SK-N-SH (cell line): ENCODE measurements at regions not wholly inside any gene's neighbourhood (a gene's known extent, or its start where the extent isn't known, plus 50 kb on each side); places are given as distances from the start of the nearest gene placed in this dataset.

Experiments used
- CTCF ChIA-PET: fragments of 300-600, 350-600 bp; formaldehyde crosslinking; extraction: SDS; loops from one replicate; lab custom pipeline; 2021; lab: Yijun Ruan, JAX
- POLR2A ChIA-PET: fragments of 350-600 bp; sonication (Branson Sonifier 250); formaldehyde crosslinking; extraction: SDS; loops from one replicate; lab custom pipeline; 2020; ENCODE audit warnings: antibody characterized with exemption, inconsistent platforms; lab: Yijun Ruan, JAX
- DNase-seq: peaks from one replicate; pipeline ENCODE4 v3.0.0; 2012
- H2AFZ ChIP-seq: fragments of 200-600 bp; sonication (generic); 2 replicates; pipeline ENCODE4 v1.8.1; 2016; ENCODE audit warnings: antibody characterized with exemption, mild to moderate bottlenecking, low read depth
- H3F3A ChIP-seq: fragments of 200-600 bp; sonication (generic); replicated peaks from 2 replicates; pipeline ENCODE3; 2016; ENCODE audit warnings: antibody characterized with exemption, mild to moderate bottlenecking; ENCODE audit not compliant: insufficient read depth
- H3K27ac ChIP-seq, 2 experiments: fragments of 200-500 bp in 1 of 2; fragments of 200-600 bp in 1 of 2; sonication (Bioruptor generic) in 1 of 2; sonication (generic), shearing (Covaris generic) in 1 of 2; 2 replicates each; pipeline versions ENCODE4 v1.5.1 to v1.6.1; 2014 to 2016; ENCODE audit warnings: low read depth in 2 of 2, inconsistent platforms in 1 of 2, low read length in 1 of 2, mild to moderate bottlenecking in 1 of 2, mixed read lengths in 1 of 2
- H3K27me3 ChIP-seq: fragments of 200-600 bp; sonication (generic), shearing (Covaris generic); 2 replicates; pipeline ENCODE4 v1.6.1; 2016; ENCODE audit warnings: mixed run types; ENCODE audit not compliant: insufficient read depth
- H3K36me3 ChIP-seq, 2 experiments: fragments of 200-500 bp in 1 of 2; fragments of 200-600 bp in 1 of 2; sonication (Bioruptor generic) in 1 of 2; sonication (generic) in 1 of 2; replicated peaks in 1 of 2; 2 replicates each; pipeline versions ENCODE3 to v1.5.1; 2014 to 2016; ENCODE audit warnings: low read length in 1 of 2, mild to moderate bottlenecking in 1 of 2; ENCODE audit not compliant: insufficient read depth in 2 of 2, control insufficient read depth in 1 of 2
- H3K4me1 ChIP-seq, 2 experiments: fragments of 200-500 bp in 1 of 2; fragments of 200-600 bp in 1 of 2; sonication (Bioruptor generic) in 1 of 2; sonication (generic), shearing (Covaris generic) in 1 of 2; 2 replicates each; pipeline versions ENCODE4 v1.5.1 to v1.6.1; 2014 to 2016; ENCODE audit warnings: low read depth in 1 of 2, low read length in 1 of 2, mixed run types in 1 of 2; ENCODE audit not compliant: insufficient read depth in 2 of 2, control insufficient read depth in 1 of 2
- H3K4me2 ChIP-seq: fragments of 200-600 bp; sonication (generic), shearing (Covaris generic); 2 replicates; pipeline ENCODE4 v1.6.1; 2017; ENCODE audit warnings: mixed run types
- H3K4me3 ChIP-seq, 2 experiments: fragments of 200-500 bp in 1 of 2; fragments of 200-600 bp in 1 of 2; sonication (Bioruptor generic) in 1 of 2; sonication (generic), shearing (Covaris generic) in 1 of 2; 2 replicates each; pipeline versions ENCODE4 v1.5.1 to v1.8.1; 2014 to 2016; ENCODE audit warnings: low read depth in 2 of 2, inconsistent platforms in 1 of 2, low read length in 1 of 2, mild to moderate bottlenecking in 1 of 2, mixed read lengths in 1 of 2, moderate library complexity in 1 of 2
- H3K79me2 ChIP-seq: fragments of 200-600 bp; sonication (generic); 2 replicates; pipeline ENCODE4 v1.8.1; 2017; ENCODE audit warnings: mild to moderate bottlenecking; ENCODE audit not compliant: insufficient read depth
- H3K9ac ChIP-seq: fragments of 200-600 bp; sonication (generic); 2 replicates; pipeline ENCODE4 v1.6.1; 2017; ENCODE audit warnings: mixed run types
- H3K9me2 ChIP-seq: fragments of 200-600 bp; sonication (generic); 2 replicates; pipeline ENCODE4 v1.6.1; 2017; ENCODE audit warnings: mixed run types
- H3K9me3 ChIP-seq: fragments of 200-600 bp; sonication (generic); 2 replicates; pipeline ENCODE4 v1.6.1; 2017; ENCODE audit warnings: mixed run types, mild to moderate bottlenecking, moderate library complexity
- H4K20me1 ChIP-seq: fragments of 200-600 bp; sonication (generic); 2 replicates; pipeline ENCODE4 v1.6.1; 2017; ENCODE audit warnings: mild to moderate bottlenecking, mixed run types; ENCODE audit not compliant: insufficient read depth
- ELF1 ChIP-seq: IDR thresholded peaks from 2 replicates; pipeline ENCODE4 v1.4.0; 2012
- EP300 ChIP-seq, 2 experiments: IDR thresholded peaks; 2 replicates each; pipeline versions ENCODE4 v1.4.0 to v1.6.1; 2012; ENCODE audit warnings: borderline replicate concordance in 1 of 2, low read depth in 1 of 2, low read length in 1 of 2
- EZH2phosphoT487 ChIP-seq: fragments of 200-600 bp; sonication (generic); IDR thresholded peaks from 2 replicates; pipeline ENCODE4 v1.6.1; 2017; ENCODE audit warnings: low read depth, mixed run types, mild to moderate bottlenecking, antibody characterized with exemption, moderate library complexity, borderline replicate concordance
- FOSL2 ChIP-seq: IDR thresholded peaks from 2 replicates; pipeline ENCODE4 v1.4.0; 2012; ENCODE audit warnings: low read depth, mild to moderate bottlenecking, moderate library complexity, borderline replicate concordance
- JUND ChIP-seq: IDR thresholded peaks from 2 replicates; pipeline ENCODE4 v1.4.0; 2012
- NRF1 ChIP-seq: IDR thresholded peaks from 2 replicates; pipeline ENCODE4 v1.6.1; 2012; ENCODE audit warnings: low read depth, mild to moderate bottlenecking, low read length
- PBX3 ChIP-seq: IDR thresholded peaks from 2 replicates; pipeline ENCODE4; 2012
- RAD21 ChIP-seq: IDR thresholded peaks from 2 replicates; pipeline ENCODE4 v1.6.1; 2012; ENCODE audit warnings: mild to moderate bottlenecking, low read length
- SIN3A ChIP-seq: IDR thresholded peaks from 2 replicates; pipeline ENCODE4 v1.6.1; 2012; ENCODE audit warnings: low read depth, mild to moderate bottlenecking, low read length, moderate library complexity, borderline replicate concordance
- TCF12 ChIP-seq: IDR thresholded peaks from 2 replicates; pipeline ENCODE4 v1.4.0; 2012
- TEAD4 ChIP-seq: IDR thresholded peaks from 2 replicates; pipeline ENCODE4 v1.4.0; 2012; ENCODE audit warnings: mild to moderate bottlenecking, borderline replicate concordance; ENCODE audit not compliant: insufficient read depth
- WGBS: methylation state at CpG from one replicate; pipeline ENCODE4 v1.1.6; 2017; ENCODE audit warnings: low lambda C conversion rate; 5-methylcytosine and 5-hydroxymethylcytosine counted together
- TF ChIP-seq, protein P1 (sequence below): fragments of 150-350 bp; IDR thresholded peaks from 2 replicates; pipeline ENCODE4 v1.6.1; 2017; ENCODE audit warnings: antibody characterized with exemption, low read length, low read depth, borderline replicate concordance
- TF ChIP-seq, protein P2 (sequence below): IDR thresholded peaks from 2 replicates; pipeline ENCODE4 v1.4.0; 2012; ENCODE audit warnings: low read depth

DNA sequence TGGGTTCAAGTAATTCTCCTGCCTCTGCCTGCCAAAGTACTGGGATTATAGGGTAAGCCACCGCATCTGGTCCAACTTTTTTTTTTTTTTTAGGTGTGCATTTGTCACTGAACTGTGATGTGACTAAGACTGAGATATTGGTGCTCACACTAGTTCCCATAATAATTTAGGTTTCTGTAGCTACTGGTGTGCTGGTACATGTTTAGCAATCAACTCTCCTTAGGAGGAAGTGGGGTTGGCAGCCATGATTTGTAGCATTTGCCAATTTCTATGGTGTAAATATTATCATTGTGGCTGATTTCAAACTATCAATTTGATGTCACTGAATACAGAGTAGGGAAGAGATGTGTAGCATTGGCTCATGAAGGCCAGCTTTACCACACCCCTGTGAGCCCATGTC is 372.7 kb downstream of the EDEM1 start:
- DNase-seq = no peak
- TF ChIP-seq NRF1 (no peak), RAD21 (no peak), PBX3 (no peak), SIN3A (no peak), JUND (no peak), EP300 (IDR thresholded peaks at IDR 0.05; ENCODE audit: borderline replicate concordance in 1 of 2, low read depth in 1 of 2, low read length in 1 of 2) (no peak)
- TF ChIP-seq, protein P1, sequence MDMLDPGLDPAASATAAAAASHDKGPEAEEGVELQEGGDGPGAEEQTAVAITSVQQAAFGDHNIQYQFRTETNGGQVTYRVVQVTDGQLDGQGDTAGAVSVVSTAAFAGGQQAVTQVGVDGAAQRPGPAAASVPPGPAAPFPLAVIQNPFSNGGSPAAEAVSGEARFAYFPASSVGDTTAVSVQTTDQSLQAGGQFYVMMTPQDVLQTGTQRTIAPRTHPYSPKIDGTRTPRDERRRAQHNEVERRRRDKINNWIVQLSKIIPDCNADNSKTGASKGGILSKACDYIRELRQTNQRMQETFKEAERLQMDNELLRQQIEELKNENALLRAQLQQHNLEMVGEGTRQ = no peak
- TF ChIP-seq, protein P2, sequence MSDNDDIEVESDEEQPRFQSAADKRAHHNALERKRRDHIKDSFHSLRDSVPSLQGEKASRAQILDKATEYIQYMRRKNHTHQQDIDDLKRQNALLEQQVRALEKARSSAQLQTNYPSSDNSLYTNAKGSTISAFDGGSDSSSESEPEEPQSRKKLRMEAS = no peak
- Histone ChIP-seq H3K9me3 (no peaks in the 10 kb centered on the region), H3K27ac (no peak overlapping the region), H3K4me3 (no peak overlapping the region), H3K4me2 (no peak overlapping the region), H3K9me2 (no peaks in the 10 kb centered on the region), H3F3A (no peaks in the 10 kb centered on the region), H4K20me1 (no peaks in the 10 kb centered on the region), H3K36me3 (no peaks in the 10 kb centered on the region), H2AFZ (no peak overlapping the region), H3K27me3 (no peaks in the 10 kb centered on the region), H3K9ac (no peak overlapping the region), H3K79me2 (no peaks in the 10 kb centered on the region), H3K4me1 (no peaks in the 10 kb centered on the region)
- POLR2A ChIA-PET = no interaction called here
- WGBS = 11% methylated on average over 1 of the region's 1 CpG
- CTCF ChIA-PET = no interaction called here

DNA sequence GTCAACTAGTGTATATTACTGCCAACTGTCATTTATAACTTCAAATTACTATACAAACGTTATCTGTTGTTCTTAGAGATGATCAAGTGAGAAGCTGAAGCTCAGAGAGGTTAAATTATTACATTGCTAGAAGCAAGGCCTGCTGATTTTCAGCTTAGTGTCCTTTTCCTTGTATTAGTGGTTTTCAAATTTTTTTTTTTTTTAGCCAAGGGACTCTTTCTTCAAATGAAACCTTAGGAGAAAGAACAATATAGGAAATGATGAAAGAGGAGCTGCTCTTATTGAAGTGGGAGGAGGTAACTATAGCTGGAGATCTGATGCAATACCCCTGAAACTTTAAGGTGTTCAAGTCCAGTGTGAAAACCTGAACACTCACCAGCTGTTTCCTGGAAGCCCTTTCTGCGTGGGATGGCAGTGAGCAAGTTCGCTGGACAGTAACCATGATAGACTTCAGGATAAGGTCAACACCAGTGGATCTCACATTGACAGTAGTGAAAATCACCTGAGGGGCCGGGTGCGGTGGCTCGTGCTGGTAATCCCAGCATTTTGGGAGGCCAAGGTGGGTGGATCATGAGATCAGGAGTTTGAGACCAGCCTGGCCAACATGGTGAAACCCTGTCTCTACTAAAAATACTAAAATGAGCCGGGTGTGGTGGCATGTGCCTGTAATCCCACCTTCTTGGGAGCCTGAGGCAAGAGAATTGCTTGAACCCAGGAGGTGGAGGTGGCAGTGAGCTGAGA is 376.2 kb downstream of the EDEM1 start:
- no peaks in the 10 kb centered on the region for H3K36me3 ChIP-seq
- H4K20me1 ChIP-seq = no peaks in the 10 kb centered on the region
- H2AFZ ChIP-seq = no peak overlapping the region
- DNase-seq = no peak
- H3K4me3 ChIP-seq = no peak overlapping the region
- no peaks in the 10 kb centered on the region for H3K79me2 ChIP-seq
- H3K4me1 ChIP-seq = no peaks in the 10 kb centered on the region
- 6% methylated on average over 7 of the region's 7 CpGs for WGBS
- no peak overlapping the region for H3K4me2 ChIP-seq
- POLR2A ChIA-PET = no interaction called here
- CTCF ChIA-PET = no interaction called here
- H3K9me2 ChIP-seq = no peaks in the 10 kb centered on the region
- TF ChIP-seq JUND (no peak), EZH2phosphoT487 (no peak), TEAD4 (no peak), TCF12 (no peak), ELF1 (no peak), SIN3A (no peak), FOSL2 (no peak)
- TF ChIP-seq, protein P2 = no peak
- H3K9me3 ChIP-seq = no peaks in the 10 kb centered on the region
- H3K9ac ChIP-seq = no peak overlapping the region
- no peaks in the 10 kb centered on the region for H3F3A ChIP-seq
- no peaks in the 10 kb centered on the region for H3K27me3 ChIP-seq
- H3K27ac ChIP-seq = no peak overlapping the region
